ENCODE measurements at regions not wholly inside any gene's neighbourhood (a gene's known extent, or its start where the extent isn't known, plus 50 kb on each side); places are given as distances from the start of the nearest gene placed in this dataset.

DNA sequence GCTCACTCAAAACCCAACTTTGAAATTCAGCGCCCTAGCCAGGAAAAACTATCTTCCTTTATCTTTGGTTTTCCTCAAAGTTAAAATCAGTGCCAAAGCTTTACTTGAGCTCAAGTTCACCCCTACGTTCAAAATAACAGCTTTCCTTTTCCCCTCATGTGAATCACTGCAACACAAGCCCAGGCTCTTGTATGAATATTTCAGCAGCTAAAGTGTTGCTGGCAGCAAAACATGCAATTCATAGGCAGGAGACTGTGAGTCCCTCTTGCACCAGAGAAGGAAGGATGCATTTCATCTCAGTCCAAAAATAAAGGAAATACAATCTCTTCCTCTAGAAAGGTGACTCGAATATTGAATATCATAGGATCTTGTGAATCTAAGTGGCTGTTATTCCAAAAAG, 461.3 kb upstream of the SOX11 start:
- DNase-seq (ENCODE audit: low read depth, low spot score) = no peak

DNA sequence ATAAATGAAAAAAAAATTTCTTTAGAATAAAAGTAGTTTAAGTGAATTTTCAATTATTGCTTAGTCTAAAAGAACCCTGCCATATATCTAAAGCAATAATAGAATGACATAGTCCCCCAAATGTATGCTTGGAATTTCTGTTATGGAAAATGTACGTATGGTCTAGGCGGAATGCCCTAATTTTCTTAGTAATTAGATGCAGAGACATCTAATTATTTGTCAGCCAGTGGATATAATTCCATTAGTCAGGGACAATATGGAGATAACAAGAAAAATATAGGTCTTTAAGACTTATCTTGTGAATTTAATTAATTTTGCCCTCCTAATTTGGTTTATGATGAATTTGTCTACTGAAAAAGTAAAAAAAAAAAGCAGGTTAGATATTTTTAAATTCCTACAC, 460.9 kb upstream of the SOX11 start:
- DNase-seq (ENCODE audit: low read depth, low spot score) = no peak

DNA sequence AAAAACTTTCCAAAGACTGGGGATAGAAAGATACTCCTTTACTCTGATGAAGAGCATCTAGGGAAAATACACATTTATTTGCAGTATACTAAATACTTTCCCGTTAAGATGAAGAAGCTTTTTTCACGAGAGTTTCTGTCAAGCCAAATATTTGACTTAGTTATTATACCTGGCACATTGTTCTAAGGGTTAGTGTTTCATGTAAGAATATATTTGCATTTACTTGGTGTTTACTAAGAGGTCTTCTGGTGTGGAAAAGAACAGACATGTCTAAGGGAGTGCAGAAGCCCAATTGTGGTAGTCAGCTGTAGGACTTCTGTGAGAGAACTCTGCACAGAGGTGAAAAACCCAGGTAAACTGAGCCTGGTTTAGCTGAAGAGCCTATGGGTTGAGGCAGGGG, 457.6 kb upstream of the SOX11 start:
- no peak for DNase-seq (ENCODE audit: low read depth, low spot score)

DNA sequence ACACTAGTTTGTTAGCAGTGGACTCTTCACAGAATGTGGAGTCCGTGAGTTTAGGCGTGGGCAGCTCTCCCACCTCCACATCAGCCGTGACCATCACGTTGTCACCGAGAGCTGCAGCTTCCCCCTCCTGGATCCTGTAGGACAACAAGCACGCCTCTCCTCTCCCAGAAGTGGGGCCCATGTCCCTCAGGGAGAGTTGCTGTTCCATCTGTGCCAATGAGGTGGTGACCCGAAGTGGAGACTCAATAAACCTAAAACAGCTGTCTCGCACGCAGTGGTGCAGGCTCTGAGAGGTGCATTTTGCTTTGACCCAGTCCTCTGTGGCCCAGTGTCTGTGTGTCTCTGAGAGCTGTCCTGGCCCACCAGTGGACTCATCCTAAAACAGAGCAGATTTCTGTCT, 456.5 kb upstream of the SOX11 start:
- DNase-seq (ENCODE audit: low read depth, low spot score) = no peak

DNA sequence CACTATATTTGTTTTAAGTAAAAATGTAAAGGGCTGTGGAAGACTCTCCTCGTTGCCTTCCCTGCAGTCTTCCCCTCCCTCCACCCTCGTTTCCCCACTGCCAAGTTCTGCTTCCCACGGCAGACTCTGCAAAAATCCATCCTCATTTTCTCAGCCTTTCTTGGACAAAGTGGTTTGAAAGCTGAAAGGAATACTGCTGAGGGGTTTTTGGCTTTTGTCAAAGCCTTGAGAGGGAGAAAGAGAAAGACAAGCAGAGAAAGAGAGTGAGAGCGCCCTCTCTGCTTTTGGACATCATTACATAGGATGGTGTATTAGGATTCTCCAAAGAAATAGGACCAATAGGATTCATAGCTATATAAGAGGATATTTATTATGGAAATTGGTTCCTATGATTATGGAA, 455.9 kb upstream of the SOX11 start:
- DNase-seq (ENCODE audit: low read depth, low spot score) = no peak

- DNase-seq (ENCODE audit: low read depth, low spot score) = no peak
Measured at GRCh38 chr2:5242751-5243150, 449.4 kb upstream of the SOX11 start.

- peak; percentile 88 for DNase-seq (ENCODE audit: low read depth, low spot score)
Measured at GRCh38 chr2:5250482-5250881, 441.7 kb upstream of the SOX11 start.

DNA sequence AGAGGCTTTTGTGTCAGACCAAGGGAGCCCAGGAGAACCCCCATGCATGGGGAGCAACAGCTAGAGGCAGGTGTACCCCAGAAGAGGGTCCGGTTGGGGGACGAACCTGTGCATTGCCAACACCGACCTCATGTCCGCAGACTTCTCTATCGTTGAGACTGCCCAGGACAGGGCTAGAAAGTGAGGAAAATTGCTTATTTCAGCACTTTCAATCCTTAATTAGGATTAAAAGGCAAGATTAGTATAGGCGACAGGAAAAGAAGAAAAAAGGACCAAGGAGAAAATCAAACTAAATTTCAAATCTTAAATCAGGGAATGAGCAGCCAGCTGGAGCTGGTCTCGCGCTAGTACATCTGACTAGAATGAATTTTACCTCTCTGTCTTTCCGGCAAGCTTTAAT, 438.9 kb upstream of the SOX11 start:
- no peak for DNase-seq (ENCODE audit: low read depth, low spot score)

GRCh38 chr2:5254791-5255332, 437.3 kb upstream of the SOX11 start:
- DNase-seq (ENCODE audit: low read depth, low spot score) = no peak

- DNase-seq (ENCODE audit: low read depth, low spot score) = no peak
Measured at GRCh38 chr2:5263291-5263690, 428.9 kb upstream of the SOX11 start.

DNA sequence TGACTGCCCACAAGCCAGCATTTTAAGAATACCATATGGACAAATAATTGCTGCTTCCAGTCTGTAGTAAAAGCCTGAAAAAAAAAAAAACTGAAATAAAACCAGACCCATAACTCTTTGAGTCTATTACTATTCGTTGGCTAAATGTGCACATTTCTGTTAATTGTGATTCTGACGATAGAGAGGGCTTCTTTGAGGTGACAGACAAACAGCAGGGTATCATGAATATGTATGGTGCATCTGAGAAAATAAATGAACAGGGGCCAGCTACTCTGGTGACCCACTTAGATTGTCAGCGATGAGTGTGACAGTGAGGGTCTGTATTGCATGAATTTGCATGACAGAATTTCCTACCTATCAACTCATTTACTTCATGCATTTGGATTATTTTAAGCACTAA, 427.8 kb upstream of the SOX11 start:
- no peak for DNase-seq (ENCODE audit: low read depth, low spot score)

GRCh38 chr2:5285061-5285460, 407.1 kb upstream of the SOX11 start:
- no peak for DNase-seq (ENCODE audit: low read depth, low spot score)

- DNase-seq (ENCODE audit: low read depth, low spot score) = no peak
Measured at GRCh38 chr2:5285872-5286769, 406.1 kb upstream of the SOX11 start.

DNA sequence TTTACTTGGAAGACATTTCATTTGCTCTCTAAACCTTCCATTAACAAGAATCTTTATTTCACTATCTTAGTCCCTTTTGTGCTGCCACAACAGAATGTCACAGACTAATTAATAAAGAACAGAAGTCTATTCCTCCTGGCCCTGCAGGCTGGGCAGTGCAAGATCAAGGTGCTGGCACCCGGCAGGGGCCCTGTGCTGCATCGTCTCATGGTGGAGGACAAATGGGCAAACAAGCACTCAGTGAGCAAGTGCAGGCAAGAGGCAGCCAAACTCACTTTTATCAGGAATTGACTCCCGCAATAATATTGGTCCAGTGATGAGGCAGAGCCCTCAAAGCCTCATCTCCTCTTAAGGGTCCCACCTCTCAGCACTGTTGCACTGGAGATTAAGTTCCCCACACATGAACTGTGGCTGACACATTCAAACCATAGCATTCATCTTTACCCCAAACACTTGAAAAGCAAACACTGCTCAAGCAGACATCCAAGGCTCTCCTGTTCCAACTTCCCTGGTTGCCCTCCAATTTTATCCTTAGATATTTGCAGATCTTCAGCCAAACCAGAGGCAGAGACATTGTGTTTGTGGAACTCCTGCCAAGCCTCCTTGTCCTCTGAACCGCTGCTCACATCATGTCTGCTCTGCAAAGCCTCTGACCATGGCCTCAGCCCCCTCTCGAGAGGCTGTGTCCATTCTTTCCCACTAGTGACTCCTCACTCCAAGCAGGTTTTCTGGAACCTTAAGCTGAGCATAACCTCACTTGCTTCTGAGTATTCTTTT, 404.4 kb upstream of the SOX11 start:
- DNase-seq (ENCODE audit: low read depth, low spot score) = no peak

DNA sequence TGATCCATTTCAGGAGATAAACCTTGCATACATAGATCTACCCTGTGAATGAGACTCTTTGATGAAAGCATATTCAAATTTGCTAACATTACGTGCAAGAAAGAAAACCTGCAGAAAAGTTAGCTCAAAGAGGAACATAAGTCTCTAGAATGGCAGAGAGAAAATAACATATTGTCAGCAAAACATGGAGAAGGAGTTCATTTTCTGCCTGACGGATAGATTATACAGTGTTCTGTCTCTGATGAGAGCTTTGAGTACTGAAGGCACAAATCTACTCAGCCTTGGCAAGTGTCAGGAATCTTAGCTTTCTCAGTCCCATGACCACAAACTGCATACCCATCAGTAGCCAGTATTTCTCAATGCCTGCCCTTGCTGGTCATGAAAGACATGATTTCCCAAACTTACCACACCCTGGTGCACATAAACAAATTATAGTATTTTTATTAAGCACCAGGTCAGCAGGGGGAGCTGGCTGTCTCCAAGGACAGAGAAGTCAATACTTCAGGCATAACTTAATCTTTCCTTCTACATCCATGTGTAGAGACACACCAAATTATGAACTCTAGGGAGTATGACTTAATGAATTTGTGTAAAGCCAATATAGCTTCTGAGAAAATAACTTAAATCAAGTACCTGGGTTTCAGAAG, 401.2 kb upstream of the SOX11 start:
- no peak for DNase-seq (ENCODE audit: low read depth, low spot score)

- DNase-seq (ENCODE audit: low read depth, low spot score) = no peak
Measured at GRCh38 chr2:5304640-5305039, 387.5 kb upstream of the SOX11 start.

GRCh38 chr2:5315041-5315440, 377.1 kb upstream of the SOX11 start:
- no peak for DNase-seq (ENCODE audit: low read depth, low spot score)

GRCh38 chr2:5315512-5315911, 376.7 kb upstream of the SOX11 start:
- no peak for DNase-seq (ENCODE audit: low read depth, low spot score)

- no peak for DNase-seq (ENCODE audit: low read depth, low spot score)
Measured at GRCh38 chr2:5316001-5316490, 376.1 kb upstream of the SOX11 start.

DNA sequence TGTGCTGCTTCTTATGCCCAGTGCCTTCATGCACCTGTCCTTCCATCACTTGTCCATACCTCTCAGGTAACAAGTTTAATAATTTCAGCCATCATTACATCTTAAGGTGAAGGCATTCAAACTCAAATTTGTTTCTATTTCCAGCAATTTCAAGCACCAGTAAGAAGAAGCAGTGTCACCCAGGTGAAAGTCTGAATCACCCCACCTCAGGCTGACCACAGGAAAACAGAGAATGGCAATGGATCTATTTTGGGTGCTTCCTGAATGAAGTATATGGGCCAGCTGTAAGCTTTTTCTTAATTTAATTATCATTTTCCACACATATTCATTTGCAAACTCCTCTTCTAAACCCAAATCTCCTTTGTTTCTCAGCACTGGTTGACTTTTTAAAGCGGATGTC, 372.7 kb upstream of the SOX11 start:
- no peak for DNase-seq (ENCODE audit: low read depth, low spot score)

DNA sequence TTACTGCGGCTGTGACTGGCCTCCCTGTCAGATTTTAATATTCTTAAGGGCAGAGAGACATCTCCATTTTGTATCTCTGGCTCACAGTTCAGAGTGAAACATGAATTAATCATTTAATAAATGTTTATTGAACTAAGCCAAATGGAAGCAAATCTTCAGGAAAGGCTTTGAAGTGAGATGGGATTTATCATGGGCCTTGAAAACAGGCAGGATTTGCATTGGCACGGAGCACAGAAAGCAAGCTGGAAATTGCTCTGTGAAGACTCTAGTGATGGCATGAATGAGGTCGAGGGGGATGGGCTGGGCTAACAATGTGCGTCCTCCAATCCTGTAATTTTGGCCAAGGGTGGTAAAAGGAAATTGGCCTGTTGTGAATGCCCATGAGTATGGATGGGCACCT, 369.8 kb upstream of the SOX11 start:
- DNase-seq (ENCODE audit: low read depth, low spot score) = no peak

DNA sequence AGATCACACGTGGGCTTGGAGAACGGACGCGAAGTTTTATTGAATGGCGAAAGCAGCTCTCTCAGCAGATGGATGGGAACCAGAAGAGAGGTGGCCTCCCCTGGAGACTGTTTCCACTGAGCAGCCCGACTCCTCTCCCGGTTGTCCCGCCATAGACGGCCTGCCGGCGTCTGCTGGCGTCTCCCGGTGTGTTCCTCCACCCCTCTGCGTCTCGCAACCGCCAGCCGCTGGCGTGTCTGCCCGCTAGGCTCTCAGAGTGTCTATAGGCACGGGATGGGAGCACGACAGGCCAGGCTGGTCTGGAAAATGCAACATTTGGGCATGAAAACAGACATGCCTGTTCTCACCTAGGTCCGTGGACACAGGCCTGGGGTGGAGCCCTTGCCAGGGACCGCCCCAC, 366.7 kb upstream of the SOX11 start:
- DNase-seq (ENCODE audit: low read depth, low spot score) = no peak

Measured in smooth muscle cell of the brain vasculature (primary cell).